ENCODE measurements at regions not wholly inside any gene's neighbourhood (a gene's known extent, or its start where the extent isn't known, plus 50 kb on each side); places are given as distances from the start of the nearest gene placed in this dataset.

DNA sequence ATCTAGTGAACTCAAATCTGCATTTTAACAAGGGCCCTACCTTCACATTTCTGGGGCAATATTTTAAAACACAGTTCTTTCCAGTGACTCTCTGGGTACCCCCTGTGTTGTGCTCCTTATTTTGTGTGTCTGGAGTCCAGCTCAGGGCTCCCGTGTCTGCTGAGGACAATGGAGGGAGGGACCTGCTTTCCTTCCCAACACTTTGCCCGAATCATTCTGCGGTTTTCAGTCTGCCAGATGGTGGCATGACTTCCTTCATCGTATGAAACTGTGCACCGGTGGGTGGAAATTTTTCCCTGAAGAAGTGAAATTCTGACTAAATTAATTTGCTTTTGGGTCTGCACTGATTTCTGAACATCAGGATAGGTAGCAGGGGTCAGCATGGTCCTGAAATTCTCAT is 153.6 kb upstream of the CD180 start:
- Histone ChIP-seq H3K79me2 (ENCODE audit: control insufficient read depth, insufficient read depth, low read length) (no peaks in the 10 kb centered on the region), H3K27ac (ENCODE audit: insufficient read depth, low read depth, low read length) (no peak overlapping the region), H3K4me3 (replicated peaks in 1 of 3; ENCODE audit: insufficient read depth in 1 of 3, low read depth in 1 of 3, low read length in 3 of 3) (no peak overlapping the region), H3K4me1 (ENCODE audit: control insufficient read depth, extremely low read depth, insufficient read depth, low read length) (no peaks in the 10 kb centered on the region), H3K9ac (replicated peaks; ENCODE audit: extremely low read depth, insufficient read depth, low read length) (no peak overlapping the region), H3K9me1 (replicated peaks; ENCODE audit: control insufficient read depth, extremely low read depth, insufficient read depth, low read length) (no peaks in the 10 kb centered on the region), H2AFZ (ENCODE audit: low read depth, low read length) (peak overlapping the region; percentile 31), H3K36me3 (ENCODE audit: control insufficient read depth in 2 of 2, extremely low read depth in 1 of 2, insufficient read depth in 2 of 2, low read length in 2 of 2) (no peaks in the 10 kb centered on the region), H3K4me2 (ENCODE audit: insufficient read depth, low read length) (no peak overlapping the region), H4K20me1 (replicated peaks; ENCODE audit: control insufficient read depth, extremely low read depth, insufficient read depth, low read length) (no peaks in the 10 kb centered on the region), H3K9me3 (replicated peaks; ENCODE audit: control insufficient read depth, insufficient read depth, low read length) (no peaks in the 10 kb centered on the region), H3K27me3 (ENCODE audit: control insufficient read depth in 2 of 2, insufficient read depth in 2 of 2, low read length in 2 of 2) (no peaks in the 10 kb centered on the region)
- FAIRE-seq: no peak
- no TSS peak for BruUV-seq (replicated peaks)
- DNase-seq (ENCODE audit: low read depth, low spot score): peak; percentile 16
- ChIA-PET CTCF (no interaction called here), POLR2A (no interaction called here)
- dilution Hi-C loops (cut with MboI; ENCODE audit: extremely low pct_ligation_motif_present, low sequenced_read_pairs): no loop called here
- TF ChIP-seq MYC (IDR thresholded peaks at IDR 0.05; ENCODE audit: low read depth, low read length) (no peak), EZH2 (IDR thresholded peaks at IDR 0.05; ENCODE audit: borderline replicate concordance, low read depth, low read length, severe bottlenecking) (no peak)
- intact Hi-C loops (cut with micrococcal nuclease): no loop called here

DNA sequence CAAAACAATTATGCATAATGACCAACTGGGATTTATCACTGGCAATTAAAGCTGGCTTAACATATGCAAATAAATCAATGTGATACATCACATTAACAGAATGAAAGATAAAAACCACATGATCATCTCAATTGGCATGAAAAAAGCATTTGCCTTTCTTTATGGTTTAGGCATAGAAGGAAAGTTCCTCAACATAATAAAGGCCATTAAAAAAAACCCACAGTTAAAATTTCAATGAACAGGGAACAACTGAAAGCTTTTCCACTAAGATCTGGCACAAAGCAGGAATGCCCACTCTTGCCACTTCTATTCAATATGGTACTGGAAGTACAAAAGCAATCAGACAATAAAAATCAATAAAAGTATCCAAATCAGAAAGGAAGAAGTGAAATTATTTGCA is 151.2 kb upstream of the CD180 start:
- Histone ChIP-seq H3K9me1 (replicated peaks; ENCODE audit: control insufficient read depth, extremely low read depth, insufficient read depth, low read length) (no peaks in the 10 kb centered on the region), H3K4me2 (ENCODE audit: insufficient read depth, low read length) (no peak overlapping the region), H3K9me3 (replicated peaks; ENCODE audit: control insufficient read depth, insufficient read depth, low read length) (no peaks in the 10 kb centered on the region), H3K79me2 (ENCODE audit: control insufficient read depth, insufficient read depth, low read length) (no peaks in the 10 kb centered on the region), H2AFZ (ENCODE audit: low read depth, low read length) (no peak overlapping the region), H3K4me3 (replicated peaks in 1 of 3; ENCODE audit: insufficient read depth in 1 of 3, low read depth in 1 of 3, low read length in 3 of 3) (no peak overlapping the region), H3K27ac (ENCODE audit: insufficient read depth, low read depth, low read length) (no peak overlapping the region), H3K36me3 (ENCODE audit: control insufficient read depth in 2 of 2, extremely low read depth in 1 of 2, insufficient read depth in 2 of 2, low read length in 2 of 2) (no peaks in the 10 kb centered on the region), H3K9ac (replicated peaks; ENCODE audit: extremely low read depth, insufficient read depth, low read length) (no peak overlapping the region), H4K20me1 (replicated peaks; ENCODE audit: control insufficient read depth, extremely low read depth, insufficient read depth, low read length) (no peaks in the 10 kb centered on the region), H3K27me3 (ENCODE audit: control insufficient read depth in 2 of 2, insufficient read depth in 2 of 2, low read length in 2 of 2) (no peaks in the 10 kb centered on the region), H3K4me1 (ENCODE audit: control insufficient read depth, extremely low read depth, insufficient read depth, low read length) (no peaks in the 10 kb centered on the region)
- no TSS peak for BruUV-seq (replicated peaks)
- dilution Hi-C loops (cut with MboI; ENCODE audit: extremely low pct_ligation_motif_present, low sequenced_read_pairs) (no loop called here), intact Hi-C loops (cut with micrococcal nuclease) (no loop called here)
- ChIA-PET CTCF (no interaction called here), POLR2A (no interaction called here)
- no peak for DNase-seq (ENCODE audit: low read depth, low spot score)
- FAIRE-seq: no peak
- TF ChIP-seq POLR2A (IDR thresholded peaks at IDR 0.05; ENCODE audit: low read depth, low read length): no peak
- no peak for TF ChIP-seq JUN (IDR thresholded peaks at IDR 0.05; ENCODE audit: borderline replicate concordance, insufficient read depth, insufficient read length, low read depth)
- no peak for TF ChIP-seq GATA2 (IDR thresholded peaks at IDR 0.05; ENCODE audit: insufficient read depth, insufficient read length, low read depth, low read length)
- TF ChIP-seq EZH2 (IDR thresholded peaks at IDR 0.05; ENCODE audit: borderline replicate concordance, low read depth, low read length, severe bottlenecking): no peak
- no peak for TF ChIP-seq POLR2AphosphoS5 (IDR thresholded peaks at IDR 0.05; ENCODE audit: insufficient read depth, low read depth, low read length)
- TF ChIP-seq, protein P1, sequence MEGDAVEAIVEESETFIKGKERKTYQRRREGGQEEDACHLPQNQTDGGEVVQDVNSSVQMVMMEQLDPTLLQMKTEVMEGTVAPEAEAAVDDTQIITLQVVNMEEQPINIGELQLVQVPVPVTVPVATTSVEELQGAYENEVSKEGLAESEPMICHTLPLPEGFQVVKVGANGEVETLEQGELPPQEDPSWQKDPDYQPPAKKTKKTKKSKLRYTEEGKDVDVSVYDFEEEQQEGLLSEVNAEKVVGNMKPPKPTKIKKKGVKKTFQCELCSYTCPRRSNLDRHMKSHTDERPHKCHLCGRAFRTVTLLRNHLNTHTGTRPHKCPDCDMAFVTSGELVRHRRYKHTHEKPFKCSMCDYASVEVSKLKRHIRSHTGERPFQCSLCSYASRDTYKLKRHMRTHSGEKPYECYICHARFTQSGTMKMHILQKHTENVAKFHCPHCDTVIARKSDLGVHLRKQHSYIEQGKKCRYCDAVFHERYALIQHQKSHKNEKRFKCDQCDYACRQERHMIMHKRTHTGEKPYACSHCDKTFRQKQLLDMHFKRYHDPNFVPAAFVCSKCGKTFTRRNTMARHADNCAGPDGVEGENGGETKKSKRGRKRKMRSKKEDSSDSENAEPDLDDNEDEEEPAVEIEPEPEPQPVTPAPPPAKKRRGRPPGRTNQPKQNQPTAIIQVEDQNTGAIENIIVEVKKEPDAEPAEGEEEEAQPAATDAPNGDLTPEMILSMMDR (IDR thresholded peaks at IDR 0.05; ENCODE audit: extremely low read depth in 1 of 2, insufficient read depth in 1 of 2, low read depth in 1 of 2, low read length in 2 of 2): no peak
- no peak for TF ChIP-seq MYC (IDR thresholded peaks at IDR 0.05; ENCODE audit: low read depth, low read length)
- TF ChIP-seq, protein P2, sequence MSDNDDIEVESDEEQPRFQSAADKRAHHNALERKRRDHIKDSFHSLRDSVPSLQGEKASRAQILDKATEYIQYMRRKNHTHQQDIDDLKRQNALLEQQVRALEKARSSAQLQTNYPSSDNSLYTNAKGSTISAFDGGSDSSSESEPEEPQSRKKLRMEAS (IDR thresholded peaks at IDR 0.05; ENCODE audit: insufficient read depth, insufficient read length): no peak
- no peak for TF ChIP-seq FOS (IDR thresholded peaks at IDR 0.05; ENCODE audit: borderline replicate concordance, insufficient read depth, low read length)

Data from endothelial cell of umbilical vein (primary cell).